GM12878 (cell line): ENCODE measurements at regions not wholly inside any gene's neighbourhood (a gene's known extent, or its start where the extent isn't known, plus 50 kb on each side); places are given as distances from the start of the nearest gene placed in this dataset.

Experiments
- KAT2A ChIP-seq: conservative IDR thresholded peaks from 2 replicates; pipeline ENCODE4 v1.6.1; 2011; ENCODE audit warnings: low read depth, low read length; ENCODE audit not compliant: control insufficient read depth
- POLR2A ChIP-seq: IDR thresholded peaks from 2 replicates; pipeline ENCODE4 v1.6.1; 2011; ENCODE audit warnings: low read depth, mild to moderate bottlenecking, low read length
- POLR2AphosphoS5 ChIP-seq: IDR thresholded peaks from 2 replicates; pipeline ENCODE4 v1.6.1; 2011; ENCODE audit warnings: mild to moderate bottlenecking, low read length, inconsistent platforms
- SIN3A ChIP-seq: IDR thresholded peaks from 2 replicates; pipeline ENCODE4 v1.6.1; 2012; ENCODE audit warnings: low read depth, low read length, improper control_type of control experiment
- TCF7 ChIP-seq: IDR thresholded peaks from 2 replicates; pipeline ENCODE4 v1.6.1; 2014; ENCODE audit warnings: antibody characterized with exemption, borderline replicate concordance

DNA sequence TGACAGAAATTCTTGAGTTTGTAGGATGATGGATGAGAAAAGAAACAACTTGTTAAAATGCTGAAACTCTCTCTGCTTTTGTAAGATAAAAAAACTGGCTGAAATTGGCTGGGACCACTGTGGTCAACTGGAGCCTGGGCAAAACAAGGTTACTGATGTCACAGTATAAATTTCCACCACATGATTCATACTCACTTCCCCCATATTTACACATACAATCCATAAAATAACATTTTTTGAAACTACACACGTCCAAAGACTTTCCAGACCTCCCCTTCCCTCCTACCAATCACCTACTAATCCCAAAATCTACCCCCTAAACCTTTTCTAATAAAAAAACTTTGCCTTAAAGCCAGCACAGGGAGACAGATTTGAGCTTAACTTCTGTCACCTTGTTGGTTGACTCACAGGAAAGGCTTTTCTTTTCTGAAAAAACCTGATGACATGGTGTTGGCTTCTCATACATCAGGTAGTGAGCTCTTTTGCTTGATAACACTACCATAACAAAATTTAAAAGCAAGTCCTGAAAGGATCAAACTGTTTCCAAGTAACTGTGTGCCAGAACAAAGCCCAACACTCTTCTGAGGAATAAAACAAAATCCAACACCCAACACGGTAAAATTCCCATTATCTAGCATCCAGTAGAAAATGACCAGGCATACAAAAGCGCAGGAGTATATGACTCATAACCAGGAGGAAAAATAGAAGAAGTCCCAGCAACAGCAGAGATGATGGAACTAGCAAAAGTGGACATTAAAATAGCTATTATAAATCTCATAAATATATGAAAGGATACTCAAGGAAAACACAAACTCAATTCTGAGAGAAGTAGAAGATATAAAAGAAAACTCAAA is 87.3 kb upstream of the SNRK start:
- TF ChIP-seq KAT2A (no peak), POLR2A (no peak), TCF7 (no peak), POLR2AphosphoS5 (no peak), SIN3A (no peak)
